ENCODE measurements at regions not wholly inside any gene's neighbourhood (a gene's known extent, or its start where the extent isn't known, plus 50 kb on each side); places are given as distances from the start of the nearest gene placed in this dataset.
A peak's percentile ranks its signal among the peaks of the same experiment; 100 is the strongest.

- 18 to 20% methylated on average over 5 of the region's 5 CpGs for WGBS, 2 experiments (ENCODE audit: low coverage in 1 of 2, low lambda C conversion rate in 2 of 2, missing lambda C conversion rate in 2 of 2)
- no peaks in the 10 kb centered on the region for H3K27me3 ChIP-seq (replicated peaks; ENCODE audit: insufficient read depth)
- H3K36me3 ChIP-seq (ENCODE audit: low read depth), result no peaks in the 10 kb centered on the region
- H4K20me1 ChIP-seq (ENCODE audit: insufficient read depth), result no peaks in the 10 kb centered on the region
- in situ Hi-C loops (cut with MboI), result no loop called here
- H3K4me3 ChIP-seq, result no peak overlapping the region
- H3K9me2 ChIP-seq (ENCODE audit: insufficient read depth), result no peaks in the 10 kb centered on the region
- TF ChIP-seq EZH2phosphoT487 (IDR thresholded peaks at IDR 0.05; ENCODE audit: insufficient read depth, low read depth) (no peak), EZH2 (IDR thresholded peaks at IDR 0.05; ENCODE audit: insufficient read depth, poor library complexity, severe bottlenecking) (no peak)
- no peaks in the 10 kb centered on the region for H3K4me1 ChIP-seq (ENCODE audit: insufficient read depth)
- H3K9ac ChIP-seq, result no peak overlapping the region
- no peaks in the 10 kb centered on the region for H3F3A ChIP-seq (ENCODE audit: insufficient read depth)
- DNase-seq, result no peak
- no peak overlapping the region for H3K27ac ChIP-seq
- no peak overlapping the region for H2AFZ ChIP-seq
- H3K4me2 ChIP-seq (ENCODE audit: unreplicated experiment), result no peak overlapping the region
- no peaks in the 10 kb centered on the region for H3K79me2 ChIP-seq (ENCODE audit: insufficient read depth)
- no peaks in the 10 kb centered on the region for H3K9me3 ChIP-seq (ENCODE audit: low read depth)
Measured at GRCh38 chr5:175305251-175305650, 138.7 kb downstream of the DRD1 start.

GRCh38 chr5:175290379-175290778 is 153.6 kb downstream of the DRD1 start:
- DNase-seq, result no peak
- H3K9me2 ChIP-seq (ENCODE audit: insufficient read depth), result no peaks in the 10 kb centered on the region
- in situ Hi-C loops (cut with MboI), result no loop called here
- no peaks in the 10 kb centered on the region for H3K9me3 ChIP-seq (ENCODE audit: low read depth)
- no peak overlapping the region for H3K4me2 ChIP-seq (ENCODE audit: unreplicated experiment)
- H3K4me3 ChIP-seq, result no peak overlapping the region
- no peak overlapping the region for H2AFZ ChIP-seq
- no peak overlapping the region for H3K9ac ChIP-seq
- no peaks in the 10 kb centered on the region for H3F3A ChIP-seq (ENCODE audit: insufficient read depth)
- WGBS, 2 experiments (ENCODE audit: low coverage in 1 of 2, low lambda C conversion rate in 2 of 2, missing lambda C conversion rate in 2 of 2), result 12 to 14% methylated on average over 4 of the region's 4 CpGs
- no peaks in the 10 kb centered on the region for H4K20me1 ChIP-seq (ENCODE audit: insufficient read depth)
- no peaks in the 10 kb centered on the region for H3K27me3 ChIP-seq (replicated peaks; ENCODE audit: insufficient read depth)
- H3K36me3 ChIP-seq (ENCODE audit: low read depth), result no peaks in the 10 kb centered on the region
- H3K27ac ChIP-seq, result no peak overlapping the region
- H3K4me1 ChIP-seq (ENCODE audit: insufficient read depth), result no peaks in the 10 kb centered on the region
- no peaks in the 10 kb centered on the region for H3K79me2 ChIP-seq (ENCODE audit: insufficient read depth)
- TF ChIP-seq EZH2phosphoT487 (IDR thresholded peaks at IDR 0.05; ENCODE audit: insufficient read depth, low read depth) (no peak), EZH2 (IDR thresholded peaks at IDR 0.05; ENCODE audit: insufficient read depth, poor library complexity, severe bottlenecking) (no peak)

GRCh38 chr5:175288048-175288621 is 155.8 kb downstream of the DRD1 start:
- Histone ChIP-seq H3K4me2 (ENCODE audit: unreplicated experiment) (no peak overlapping the region), H3K9me2 (ENCODE audit: insufficient read depth) (no peaks in the 10 kb centered on the region), H3K27ac (no peak overlapping the region), H4K20me1 (ENCODE audit: insufficient read depth) (no peaks in the 10 kb centered on the region), H3F3A (ENCODE audit: insufficient read depth) (no peaks in the 10 kb centered on the region), H3K36me3 (ENCODE audit: low read depth) (no peaks in the 10 kb centered on the region), H3K4me1 (ENCODE audit: insufficient read depth) (no peaks in the 10 kb centered on the region), H3K4me3 (no peak overlapping the region), H3K79me2 (ENCODE audit: insufficient read depth) (no peaks in the 10 kb centered on the region), H3K9ac (no peak overlapping the region), H3K9me3 (ENCODE audit: low read depth) (no peaks in the 10 kb centered on the region), H3K27me3 (replicated peaks; ENCODE audit: insufficient read depth) (no peaks in the 10 kb centered on the region), H2AFZ (no peak overlapping the region)
- 9 to 15% methylated on average over 9 of the region's 9 CpGs for WGBS, 2 experiments (ENCODE audit: low coverage in 1 of 2, low lambda C conversion rate in 2 of 2, missing lambda C conversion rate in 2 of 2)
- TF ChIP-seq EZH2phosphoT487 (IDR thresholded peaks at IDR 0.05; ENCODE audit: insufficient read depth, low read depth), result no peak
- TF ChIP-seq EZH2 (IDR thresholded peaks at IDR 0.05; ENCODE audit: insufficient read depth, poor library complexity, severe bottlenecking), result no peak
- in situ Hi-C loops (cut with MboI), result no loop called here
- DNase-seq, result peak; percentile 43

- Histone ChIP-seq H3K9me2 (ENCODE audit: insufficient read depth) (no peaks in the 10 kb centered on the region), H3K27me3 (replicated peaks; ENCODE audit: insufficient read depth) (no peaks in the 10 kb centered on the region), H4K20me1 (ENCODE audit: insufficient read depth) (no peaks in the 10 kb centered on the region), H3K4me1 (ENCODE audit: insufficient read depth) (no peaks in the 10 kb centered on the region), H3K4me2 (ENCODE audit: unreplicated experiment) (no peak overlapping the region), H3K36me3 (ENCODE audit: low read depth) (no peaks in the 10 kb centered on the region), H3K79me2 (ENCODE audit: insufficient read depth) (no peaks in the 10 kb centered on the region), H3F3A (ENCODE audit: insufficient read depth) (no peaks in the 10 kb centered on the region), H3K4me3 (no peak overlapping the region), H3K9me3 (ENCODE audit: low read depth) (no peaks in the 10 kb centered on the region), H3K27ac (no peak overlapping the region), H2AFZ (no peak overlapping the region), H3K9ac (no peak overlapping the region)
- in situ Hi-C loops (cut with MboI), result no loop called here
- TF ChIP-seq EZH2phosphoT487 (IDR thresholded peaks at IDR 0.05; ENCODE audit: insufficient read depth, low read depth), result no peak
- TF ChIP-seq EZH2 (IDR thresholded peaks at IDR 0.05; ENCODE audit: insufficient read depth, poor library complexity, severe bottlenecking), result no peak
- WGBS, 2 experiments (ENCODE audit: low coverage in 1 of 2, low lambda C conversion rate in 2 of 2, missing lambda C conversion rate in 2 of 2), result 37 to 46% methylated on average over 8 of the region's 8 CpGs
- DNase-seq, result no peak
Measured at GRCh38 chr5:175286981-175287380, 157.0 kb downstream of the DRD1 start.

GRCh38 chr5:175285261-175285660 is 158.7 kb downstream of the DRD1 start:
- Histone ChIP-seq H3K9me2 (ENCODE audit: insufficient read depth) (no peaks in the 10 kb centered on the region), H3K36me3 (ENCODE audit: low read depth) (no peaks in the 10 kb centered on the region), H3K9ac (no peak overlapping the region), H4K20me1 (ENCODE audit: insufficient read depth) (no peaks in the 10 kb centered on the region), H3K79me2 (ENCODE audit: insufficient read depth) (no peaks in the 10 kb centered on the region), H2AFZ (no peak overlapping the region), H3K27me3 (replicated peaks; ENCODE audit: insufficient read depth) (no peaks in the 10 kb centered on the region), H3K4me1 (ENCODE audit: insufficient read depth) (no peaks in the 10 kb centered on the region), H3K4me3 (no peak overlapping the region), H3F3A (ENCODE audit: insufficient read depth) (no peaks in the 10 kb centered on the region), H3K9me3 (ENCODE audit: low read depth) (no peaks in the 10 kb centered on the region), H3K27ac (no peak overlapping the region), H3K4me2 (ENCODE audit: unreplicated experiment) (no peak overlapping the region)
- TF ChIP-seq EZH2 (IDR thresholded peaks at IDR 0.05; ENCODE audit: insufficient read depth, poor library complexity, severe bottlenecking), result no peak
- TF ChIP-seq EZH2phosphoT487 (IDR thresholded peaks at IDR 0.05; ENCODE audit: insufficient read depth, low read depth), result no peak
- in situ Hi-C loops (cut with MboI), result no loop called here
- peak; percentile 23 for DNase-seq
